ENCODE measurements at regions not wholly inside any gene's neighbourhood (a gene's known extent, or its start where the extent isn't known, plus 50 kb on each side); places are given as distances from the start of the nearest gene placed in this dataset.
"Not testable (repeated sequence)": the region's sequence is repeated elsewhere in the genome, so short reads cannot be mapped to it uniquely, and the experiment has no call there.

GRCh38 chr1:232379063-232379434 lies 250.9 kb downstream of the SIPA1L2 start:
- no peak for DNase-seq

DNA sequence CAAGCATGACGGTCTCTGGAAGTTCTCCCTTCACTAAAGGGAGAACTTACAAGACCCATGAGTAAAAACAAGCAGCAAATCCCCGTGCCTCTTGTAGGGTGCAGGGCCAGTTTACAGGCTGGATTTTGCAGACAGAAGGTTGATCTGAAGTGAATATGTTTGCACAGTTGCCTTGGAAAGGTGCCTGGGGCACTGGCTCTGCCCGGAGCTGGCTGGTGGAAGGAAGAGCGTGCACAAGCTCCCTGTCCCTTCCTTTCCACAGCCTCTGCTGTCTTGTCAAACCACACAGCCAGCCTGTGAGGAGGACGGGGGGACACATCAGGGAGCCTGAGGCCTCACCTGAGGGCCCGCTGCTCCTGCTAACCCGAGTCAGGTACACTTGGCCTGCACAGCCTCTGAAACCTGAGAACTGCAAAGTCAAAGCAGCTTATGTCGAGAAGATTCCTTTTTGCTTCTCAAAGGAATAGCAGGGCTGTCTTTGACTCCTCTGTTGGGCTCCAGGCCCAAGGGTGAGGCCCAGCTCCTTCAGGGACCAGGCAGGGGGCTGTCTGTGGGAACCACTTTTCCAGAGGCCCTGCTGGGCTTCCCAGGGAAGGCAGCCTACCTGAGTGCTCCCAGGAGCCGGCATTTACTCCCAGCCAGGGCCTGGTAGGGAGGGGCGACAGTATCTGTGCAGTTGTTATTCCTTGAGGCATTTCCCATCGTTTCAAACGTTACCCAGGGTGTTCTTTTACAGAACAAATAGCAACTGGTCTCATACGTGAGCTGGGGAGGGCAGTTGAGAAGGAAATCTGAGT lies 251.5 kb downstream of the SIPA1L2 start:
- no peak for DNase-seq

DNA sequence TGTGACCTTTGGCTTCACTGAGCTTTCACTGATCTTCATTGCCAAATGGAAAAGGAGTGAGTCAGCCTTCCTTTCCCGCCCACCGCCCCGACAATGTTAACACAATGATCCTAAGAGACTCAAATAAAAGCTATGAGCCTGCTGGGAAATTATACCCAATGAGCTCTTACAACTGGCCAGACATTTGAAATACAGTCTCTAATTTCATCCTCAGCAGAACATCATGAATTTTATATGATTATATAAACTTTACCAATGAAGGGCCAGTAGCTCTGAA lies 252.5 kb downstream of the SIPA1L2 start:
- no peak for DNase-seq

- DNase-seq = no peak
Measured at GRCh38 chr1:232376632-232377493, 253.1 kb downstream of the SIPA1L2 start.

GRCh38 chr1:232372841-232373440 lies 257.0 kb downstream of the SIPA1L2 start:
- DNase-seq = no peak

DNA sequence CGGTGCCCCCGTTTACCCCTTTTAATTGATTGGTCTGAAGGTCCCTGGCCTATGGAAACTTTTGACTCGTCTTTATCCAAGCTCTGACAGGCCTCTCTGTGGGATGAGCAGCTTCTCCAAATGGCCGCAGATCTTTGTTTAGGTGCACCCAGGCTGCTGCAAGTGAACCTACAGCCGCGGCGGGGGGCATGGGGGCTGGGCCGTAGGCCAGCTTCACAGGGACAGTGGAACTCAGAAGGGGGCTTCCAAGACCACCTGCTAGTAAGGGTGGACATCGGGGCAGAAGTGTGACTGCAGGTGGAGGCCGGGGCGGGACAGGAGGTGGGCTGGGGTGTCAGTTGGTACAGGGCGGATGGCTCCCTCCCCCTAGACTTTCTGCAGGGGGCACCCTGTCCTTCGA lies 257.5 kb downstream of the SIPA1L2 start:
- DNase-seq = no peak

- no peak for DNase-seq
Measured at GRCh38 chr1:232369451-232370296, 260.3 kb downstream of the SIPA1L2 start.

DNA sequence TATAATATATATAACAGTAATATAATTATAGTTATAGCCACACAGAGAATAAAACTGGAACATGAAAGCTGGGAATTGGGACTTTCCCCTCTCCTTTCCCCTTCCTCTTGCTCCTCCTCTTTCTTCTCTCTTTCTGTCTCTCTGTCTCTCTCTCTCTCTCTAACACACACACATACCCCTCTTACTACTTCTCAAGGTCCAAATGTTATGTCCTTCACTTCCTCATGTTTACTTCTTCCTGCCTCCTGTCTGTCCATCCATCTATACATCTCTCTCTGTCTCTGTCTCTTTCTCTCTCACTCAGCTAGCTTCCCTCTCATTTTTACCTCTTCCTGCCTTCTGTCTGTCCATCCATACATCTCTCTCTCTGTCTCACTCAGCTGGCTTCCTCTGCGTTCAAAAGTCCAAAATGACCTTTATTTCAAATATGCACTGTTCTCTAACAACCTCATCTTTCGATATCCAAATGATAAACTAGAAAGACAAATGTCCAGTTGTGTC lies 261.1 kb downstream of the SIPA1L2 start:
- no peak for DNase-seq

- DNase-seq = no peak
Measured at GRCh38 chr1:232367293-232367692, 262.6 kb downstream of the SIPA1L2 start.

GRCh38 chr1:232364654-232365382 lies 265.1 kb downstream of the SIPA1L2 start:
- DNase-seq = no peak

DNA sequence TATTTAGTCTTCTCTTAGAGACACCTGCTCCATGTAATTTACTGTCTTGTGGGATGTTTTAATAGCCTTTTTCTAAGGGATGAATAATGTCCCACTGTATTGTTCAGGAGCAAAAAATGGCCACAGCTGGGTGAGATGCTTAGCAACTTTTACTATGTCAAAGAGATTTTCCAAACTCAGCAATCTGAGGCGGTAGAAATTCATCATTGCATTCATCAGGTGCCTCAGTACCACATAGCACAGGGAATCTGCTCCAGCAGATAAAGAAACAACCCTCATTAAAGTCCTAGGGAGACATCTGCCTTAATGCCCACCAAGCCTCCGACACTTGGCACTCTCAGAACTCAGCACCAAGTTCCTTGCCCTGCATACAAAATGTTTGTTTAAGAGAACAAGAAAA lies 266.9 kb downstream of the SIPA1L2 start:
- DNase-seq = no peak

DNA sequence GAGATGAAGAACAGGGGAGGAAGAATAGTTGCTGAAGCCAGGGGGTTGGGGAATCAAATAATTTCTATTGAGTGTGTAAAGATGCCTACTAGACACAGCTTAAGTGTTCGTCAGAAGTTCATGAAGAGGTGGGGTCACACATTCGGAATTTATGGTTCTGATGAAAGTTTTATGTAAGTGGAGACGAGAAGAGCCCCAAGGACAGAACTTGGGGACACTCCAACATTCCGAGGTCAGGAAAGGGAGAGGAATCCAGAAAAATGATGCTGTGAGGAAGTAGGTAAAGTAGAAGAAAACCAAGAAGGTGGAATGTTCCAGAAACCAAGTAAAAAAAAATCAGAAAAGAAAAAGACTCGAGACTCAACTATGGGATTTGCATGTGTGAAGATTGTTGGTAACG lies 272.5 kb downstream of the SIPA1L2 start:
- no peak for DNase-seq

DNA sequence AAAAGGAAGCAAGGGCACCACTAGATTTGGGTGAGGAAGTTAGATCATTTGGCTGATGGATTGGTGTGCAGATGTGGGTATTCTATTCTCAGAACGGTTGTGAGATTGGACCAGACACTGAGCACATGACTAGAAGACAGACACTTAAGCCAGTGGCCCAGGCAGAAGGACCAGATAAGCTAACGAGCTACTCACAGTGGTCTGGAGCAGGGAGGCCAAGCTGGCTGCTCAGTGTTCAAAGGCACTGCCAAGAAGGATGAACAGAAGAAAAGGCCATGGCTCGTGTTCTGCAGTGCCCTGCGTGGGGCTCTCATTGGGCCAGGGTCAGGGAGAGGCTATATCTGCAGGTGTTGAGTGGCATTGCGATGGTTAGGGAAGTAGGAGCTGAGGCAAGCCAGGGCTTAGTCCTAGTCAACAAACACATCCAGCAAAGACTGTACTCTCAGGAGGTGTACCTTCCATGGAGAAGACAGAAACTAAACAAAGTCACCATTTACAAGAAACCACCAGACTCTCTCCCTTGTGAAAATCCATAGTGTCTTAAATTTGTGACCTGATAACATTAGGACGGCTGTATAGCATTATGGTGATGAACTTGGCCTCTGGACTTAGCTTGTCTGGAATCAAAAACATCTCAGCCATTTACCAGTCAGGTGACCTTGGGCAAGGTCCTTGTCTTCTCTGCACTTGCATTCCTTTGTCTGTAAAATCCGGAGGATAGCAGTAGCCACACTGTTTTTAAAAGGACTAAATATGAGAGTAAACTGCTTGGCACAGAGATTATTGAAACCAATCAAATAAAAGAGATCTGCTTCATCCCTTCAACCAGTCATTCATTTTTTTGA lies 274.5 kb downstream of the SIPA1L2 start:
- DNase-seq = no peak

- no peak for DNase-seq
Measured at GRCh38 chr1:232353001-232353400, 276.9 kb downstream of the SIPA1L2 start.

GRCh38 chr1:232352366-232352765 lies 277.6 kb downstream of the SIPA1L2 start:
- DNase-seq = no peak

DNA sequence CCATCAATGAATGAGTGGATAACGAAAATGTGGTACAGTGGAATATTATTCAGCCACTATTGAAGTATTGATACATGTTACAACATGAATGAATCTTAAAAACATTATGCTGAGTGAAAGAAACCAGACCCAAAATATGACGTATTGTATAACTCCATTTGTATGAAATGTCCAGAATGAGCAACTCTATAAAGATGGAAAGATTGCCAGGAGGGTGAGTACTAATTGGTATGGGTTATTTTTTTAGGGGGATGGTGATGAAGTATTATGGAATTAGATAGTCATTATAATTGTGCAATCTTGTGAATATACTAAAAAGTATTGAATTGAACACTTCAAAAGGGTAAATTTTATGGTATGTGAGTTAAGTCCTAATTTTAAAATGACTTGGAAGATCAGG lies 278.6 kb downstream of the SIPA1L2 start:
- no peak for DNase-seq

GRCh38 chr1:232346844-232347243 lies 283.1 kb downstream of the SIPA1L2 start:
- no peak for DNase-seq

DNA sequence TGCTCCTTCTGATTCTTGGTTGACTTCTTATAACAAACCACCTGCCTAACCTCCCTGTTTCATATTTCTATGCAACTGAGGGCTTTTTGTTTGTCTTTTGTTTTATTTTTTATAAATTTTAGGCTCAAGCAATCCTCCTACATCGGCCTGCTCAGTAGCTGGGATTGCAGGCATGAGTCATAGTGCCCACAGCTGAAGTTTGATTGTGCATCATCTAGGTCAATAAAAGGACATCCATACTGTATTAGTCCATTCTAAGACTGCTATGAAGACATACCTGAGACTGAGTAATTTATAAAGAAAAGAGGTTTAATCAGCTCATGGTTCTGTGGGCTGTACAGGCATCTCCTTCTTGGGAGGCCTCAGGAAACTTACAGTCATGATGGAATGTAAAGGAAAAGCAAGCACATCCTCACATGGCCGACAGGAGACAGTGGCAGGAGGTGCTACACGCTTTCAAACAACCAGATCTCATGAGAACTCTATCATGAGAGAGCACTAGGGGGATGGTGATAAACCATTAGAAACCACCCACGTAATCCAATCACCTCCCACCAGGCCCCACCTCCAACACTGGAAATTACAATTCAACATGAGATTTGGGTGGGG lies 285.0 kb downstream of the SIPA1L2 start:
- no peak for DNase-seq

GRCh38 chr1:232344186-232344585 lies 285.7 kb downstream of the SIPA1L2 start:
- DNase-seq = not testable (repeated sequence)

- DNase-seq = no peak
Measured at GRCh38 chr1:232340446-232340845, 289.5 kb downstream of the SIPA1L2 start.

- DNase-seq = no peak
Measured at GRCh38 chr1:232339073-232339472, 290.9 kb downstream of the SIPA1L2 start.
